Lung (tissue), 11 donors: ENCODE measurements at regions not wholly inside any gene's neighbourhood (a gene's known extent, or its start where the extent isn't known, plus 50 kb on each side); places are given as distances from the start of the nearest gene placed in this dataset.
A peak's percentile ranks its signal among the peaks of the same experiment; 100 is the strongest.

Experiments
- ATAC-seq: fragments of 200-7000 bp; cut with Tn5 transposase; one replicate; pipeline ENCODE4 v1.9.1; 2020; ENCODE audit warnings: moderate number of reproducible peaks; ENCODE audit not compliant: insufficient read depth, low FRiP score
- DNase-seq, 3 donors: peaks; one replicate each; pipeline ENCODE4 v3.0.0-alpha.2; 2013 to 2017
- H3K27ac ChIP-seq, 2 donors: one replicate each; pipeline ENCODE4 v1.5.1; 2013; ENCODE audit warnings: mild to moderate bottlenecking in 2 of 2, moderate library complexity in 2 of 2, control low read depth in 1 of 2, inconsistent platforms in 1 of 2, low read depth in 1 of 2, low read length in 1 of 2
- H3K27me3 ChIP-seq, 3 donors: one replicate each; pipeline ENCODE4 v1.5.1; 2013; ENCODE audit warnings: low read length in 2 of 3; ENCODE audit not compliant: control insufficient read depth in 3 of 3, insufficient read depth in 3 of 3
- H3K36me3 ChIP-seq, 4 donors: one replicate each; pipeline ENCODE4 v1.5.1; 2013; ENCODE audit warnings: low read length in 4 of 4, mild to moderate bottlenecking in 1 of 4, moderate library complexity in 1 of 4; ENCODE audit not compliant: control insufficient read depth in 4 of 4, insufficient read depth in 4 of 4
- H3K4me1 ChIP-seq, 5 donors: one replicate each; pipeline ENCODE4 v1.5.1; 2013; ENCODE audit warnings: low read length in 5 of 5, mild to moderate bottlenecking in 2 of 5, moderate library complexity in 1 of 5; ENCODE audit not compliant: control insufficient read depth in 5 of 5, insufficient read depth in 5 of 5
- H3K4me3 ChIP-seq: one replicate; pipeline ENCODE4 v1.5.1; 2013; ENCODE audit warnings: mild to moderate bottlenecking, control low read depth, moderate library complexity
- H3K9ac ChIP-seq, 2 donors: one replicate each; pipeline ENCODE4 v1.5.1; 2013; ENCODE audit warnings: low read length in 2 of 2, control low read depth in 1 of 2; ENCODE audit not compliant: insufficient read depth in 1 of 2
- H3K9me3 ChIP-seq, 4 donors: one replicate each; pipeline ENCODE4 v1.5.1; 2013; ENCODE audit warnings: low read length in 3 of 4, mild to moderate bottlenecking in 1 of 4, moderate library complexity in 1 of 4; ENCODE audit not compliant: control insufficient read depth in 4 of 4, insufficient read depth in 3 of 4
- CTCF ChIP-seq: IDR thresholded peaks from 2 replicates; pipeline ENCODE4 v1.5.1; 2012; ENCODE audit warnings: mild to moderate bottlenecking; ENCODE audit errors: control extremely low read depth, extremely low read depth
- WGBS, 2 donors: extraction: QIAGEN DNeasy Blood & Tissue Kit; methylation state at CpG; one replicate each; pipeline ENCODE4 v1.1.7; 2013; 5-methylcytosine and 5-hydroxymethylcytosine counted together
- donor health status: control.
- donor health status: control.
- donor health status: Bipolar disorder and iron deficiency.
- donor health status: healthy.
- donor health status: DM: yes; HTN: yes; CAD: no.

GRCh38 chr2:66805016-66805865 lies 370.3 kb downstream of the MEIS1 start:
- peaks cover 0 to 27% (median 8%) of the 10 kb centered on the region in 5 donors for H3K4me1 ChIP-seq
- H3K4me3 ChIP-seq, result no peak overlapping the region
- DNase-seq, result peak; percentile 18 to 56 (median 47)
- no peaks in the 10 kb centered on the region for H3K36me3 ChIP-seq
- no peak for TF ChIP-seq CTCF
- H3K27me3 ChIP-seq, result no peaks in the 10 kb centered on the region
- WGBS, 2 donors, result 68 to 81% methylated on average over 8 of the region's 8 CpGs
- no peak overlapping the region for H3K9ac ChIP-seq
- H3K27ac ChIP-seq, result no peak overlapping the region
- no peak for ATAC-seq
- no peaks in the 10 kb centered on the region for H3K9me3 ChIP-seq

- Histone ChIP-seq H3K4me3 (no peak overlapping the region), H3K9ac (no peak overlapping the region), H3K27ac (no peak overlapping the region), H3K9me3 (no peaks in the 10 kb centered on the region), H3K4me1 (peaks cover 0 to 27% (median 8%) of the 10 kb centered on the region in 5 donors), H3K36me3 (no peaks in the 10 kb centered on the region), H3K27me3 (no peaks in the 10 kb centered on the region)
- no peak for DNase-seq
- no peak for TF ChIP-seq CTCF
- WGBS, 2 donors, result 61 to 64% methylated on average over 3 of the region's 3 CpGs
- ATAC-seq, result no peak
Measured at GRCh38 chr2:66805968-66806367, 371.0 kb downstream of the MEIS1 start.

- DNase-seq (no peak), ATAC-seq (no peak)
- H3K36me3 ChIP-seq, result no peaks in the 10 kb centered on the region
- H3K9ac ChIP-seq, result no peak overlapping the region
- H3K4me1 ChIP-seq, result no peaks in the 10 kb centered on the region
- WGBS, 2 donors, result 43 to 52% methylated on average over 1 of the region's 1 CpG
- TF ChIP-seq CTCF, result no peak
- no peak overlapping the region for H3K4me3 ChIP-seq
- no peaks in the 10 kb centered on the region for H3K27me3 ChIP-seq
- peaks cover 0 to under 1% (median under 1%) of the 10 kb centered on the region in 4 donors for H3K9me3 ChIP-seq
- H3K27ac ChIP-seq, result no peak overlapping the region
Measured at GRCh38 chr2:66813525-66813924, 378.6 kb downstream of the MEIS1 start.

- Histone ChIP-seq H3K27me3 (no peaks in the 10 kb centered on the region), H3K27ac (no peak overlapping the region), H3K36me3 (no peaks in the 10 kb centered on the region), H3K4me1 (no peaks in the 10 kb centered on the region), H3K4me3 (no peak overlapping the region), H3K9me3 (peaks cover 0 to 3% (median under 1%) of the 10 kb centered on the region in 4 donors), H3K9ac (no peak overlapping the region)
- WGBS, 2 donors, result 58 to 78% methylated on average over 2 of the region's 2 CpGs
- no peak for DNase-seq
- no peak for ATAC-seq
- no peak for TF ChIP-seq CTCF
Measured at GRCh38 chr2:66813976-66814375, 379.1 kb downstream of the MEIS1 start.
